ENCODE measurements at regions not wholly inside any gene's neighbourhood (a gene's known extent, or its start where the extent isn't known, plus 50 kb on each side); places are given as distances from the start of the nearest gene placed in this dataset.

DNA sequence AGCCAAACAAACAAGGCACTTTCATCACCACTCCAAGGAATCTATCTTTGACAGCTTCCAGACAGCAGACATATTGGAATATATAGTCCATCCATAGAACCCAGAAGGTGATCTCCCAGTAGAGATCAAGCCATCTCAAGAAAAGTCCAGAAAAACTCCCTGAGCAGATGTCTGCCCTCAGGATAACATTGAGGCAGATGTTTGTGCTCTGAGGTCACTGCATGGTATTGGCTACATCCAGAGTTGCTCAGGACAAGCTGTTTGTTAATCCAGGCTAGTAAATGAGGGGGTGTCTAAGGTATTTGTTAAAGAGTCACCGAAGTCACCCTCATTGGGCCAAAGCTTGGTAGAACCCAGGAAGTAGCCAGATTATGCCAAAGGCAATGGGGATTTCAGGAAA lies 556.3 kb upstream of the KLF4 start:
- no peak for TF ChIP-seq YY1 (IDR thresholded peaks at IDR 0.05; ENCODE audit: insufficient read depth, insufficient read length)
- TF ChIP-seq ZNF274 (IDR thresholded peaks at IDR 0.05; ENCODE audit: low read depth, low read length) = no peak
- no peak for TF ChIP-seq SUZ12 (IDR thresholded peaks at IDR 0.05; ENCODE audit: extremely low read depth, insufficient read depth, insufficient read length)

Data from NT2/D1 (cell line).